T-helper 1 cell treated with Interleukin-12 subunit alpha and Interleukin-12 subunit beta and Interleukin-4 antibody, amounts not matched to agents 30 ng/mL and 1 ng/mL, for 36 hours (primary cell): ENCODE measurements at regions not wholly inside any gene's neighbourhood (a gene's known extent, or its start where the extent isn't known, plus 50 kb on each side); places are given as distances from the start of the nearest gene placed in this dataset.
"Not testable (repeated sequence)": the region's sequence is repeated elsewhere in the genome, so short reads cannot be mapped to it uniquely, and the experiment has no call there.

Experiments
- intact Hi-C: fragments of 100-400 bp; cut with micrococcal nuclease; formaldehyde crosslinking; loops from one replicate; pipeline ENCODE4 v1.15.1; 2024

DNA sequence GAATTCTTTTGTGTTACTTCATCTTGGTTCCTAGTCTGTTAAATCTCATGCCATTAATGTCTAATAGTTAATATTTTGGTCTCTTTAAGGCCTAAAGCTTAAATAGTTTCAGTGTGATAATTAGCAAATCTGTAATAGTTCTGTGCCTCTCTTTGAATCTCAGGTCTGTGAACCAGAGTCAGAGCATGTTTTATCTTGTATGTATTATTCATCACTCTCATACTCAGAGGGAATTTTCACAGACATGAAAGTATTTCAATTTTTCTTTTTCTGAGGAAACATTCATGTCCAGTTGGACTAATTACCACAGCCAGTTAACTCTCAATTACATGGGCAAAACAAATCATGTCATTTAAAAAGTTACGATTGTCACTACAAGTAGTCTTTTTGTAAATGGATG is 931.9 kb upstream of the SLC39A10 start:
- intact Hi-C loops, result no loop called here

- intact Hi-C loops, result no loop called here
These were observed 933.6 kb upstream of the SLC39A10 start for GRCh38 chr2:194723446-194723845.

GRCh38 chr2:194721227-194721626 is 935.8 kb upstream of the SLC39A10 start:
- intact Hi-C loops, result no loop called here

DNA sequence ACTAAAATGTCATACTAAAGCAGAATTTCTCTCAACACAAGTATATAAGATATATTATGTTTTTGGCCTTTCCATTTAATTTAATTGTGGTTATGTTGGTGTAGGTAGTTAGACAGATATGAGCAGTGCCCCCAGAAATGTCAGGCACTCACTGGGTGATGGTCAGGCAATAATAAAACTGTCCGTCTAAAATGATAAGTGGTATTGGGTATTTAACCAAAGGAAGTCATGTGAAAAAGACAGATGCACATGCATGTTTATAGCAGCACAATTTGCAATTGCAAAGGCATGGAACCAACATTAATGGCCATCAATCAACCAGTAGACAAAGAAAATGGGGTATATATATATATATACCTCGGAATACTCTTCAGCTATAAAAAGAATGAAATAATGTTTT is 936.6 kb upstream of the SLC39A10 start:
- intact Hi-C loops, result no loop called here

GRCh38 chr2:194718881-194719280 is 938.1 kb upstream of the SLC39A10 start:
- intact Hi-C loops, result no loop called here

GRCh38 chr2:194714541-194714940 is 942.5 kb upstream of the SLC39A10 start:
- intact Hi-C loops, result no loop called here

GRCh38 chr2:194709840-194710239 is 947.2 kb upstream of the SLC39A10 start:
- intact Hi-C loops, result no loop called here

GRCh38 chr2:194706179-194706578 is 950.8 kb upstream of the SLC39A10 start:
- intact Hi-C loops, result no loop called here

GRCh38 chr2:194705398-194705797 is 951.6 kb upstream of the SLC39A10 start:
- intact Hi-C loops, result no loop called here

- intact Hi-C loops, result no loop called here
These were observed 956.3 kb upstream of the SLC39A10 start for GRCh38 chr2:194700726-194701125.

GRCh38 chr2:194700116-194700515 is 956.9 kb upstream of the SLC39A10 start:
- intact Hi-C loops, result no loop called here

DNA sequence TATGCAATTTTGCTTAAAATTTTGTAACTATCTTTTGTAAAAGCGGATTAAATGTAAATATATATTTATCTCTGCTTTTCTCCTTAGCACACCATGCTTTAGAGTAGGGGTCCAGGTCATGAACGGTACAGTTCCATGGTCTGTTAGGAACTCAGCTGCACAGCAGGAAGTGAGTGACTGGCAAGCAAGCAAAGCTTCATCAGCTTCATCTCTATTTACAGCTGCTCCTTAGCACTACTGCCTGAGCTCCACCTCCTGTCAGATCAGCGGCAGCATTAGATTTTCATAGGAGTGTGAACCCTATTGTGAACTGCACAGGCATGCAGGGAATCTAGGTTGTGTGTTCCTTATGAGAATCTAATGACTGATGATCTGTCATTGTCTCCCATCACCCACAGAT is 959.0 kb upstream of the SLC39A10 start:
- intact Hi-C loops, result no loop called here

GRCh38 chr2:194697439-194697838 is 959.6 kb upstream of the SLC39A10 start:
- intact Hi-C loops, result no loop called here

GRCh38 chr2:194696690-194697089 is 960.3 kb upstream of the SLC39A10 start:
- intact Hi-C loops, result no loop called here

DNA sequence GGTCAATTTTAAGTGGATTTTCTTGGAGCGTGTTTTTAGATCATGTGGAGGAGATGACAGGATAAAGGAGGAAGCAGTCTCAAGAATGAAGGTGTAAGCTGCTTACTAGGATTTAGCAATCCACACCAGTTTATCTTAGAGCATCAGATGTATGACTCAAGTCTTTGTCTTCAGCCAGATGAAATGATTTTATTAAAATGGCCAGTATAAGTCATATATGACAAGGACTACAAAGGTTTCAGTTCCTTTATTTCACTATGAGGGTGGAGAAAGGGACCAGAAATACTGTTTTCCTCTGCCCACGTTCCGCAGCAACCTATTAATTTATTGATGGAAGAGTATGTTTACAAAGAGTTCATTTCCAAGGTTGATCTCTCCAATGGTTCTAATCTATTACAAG is 970.5 kb upstream of the SLC39A10 start:
- intact Hi-C loops, result no loop called here

GRCh38 chr2:194674043-194674442 is 983.0 kb upstream of the SLC39A10 start:
- intact Hi-C loops, result no loop called here

DNA sequence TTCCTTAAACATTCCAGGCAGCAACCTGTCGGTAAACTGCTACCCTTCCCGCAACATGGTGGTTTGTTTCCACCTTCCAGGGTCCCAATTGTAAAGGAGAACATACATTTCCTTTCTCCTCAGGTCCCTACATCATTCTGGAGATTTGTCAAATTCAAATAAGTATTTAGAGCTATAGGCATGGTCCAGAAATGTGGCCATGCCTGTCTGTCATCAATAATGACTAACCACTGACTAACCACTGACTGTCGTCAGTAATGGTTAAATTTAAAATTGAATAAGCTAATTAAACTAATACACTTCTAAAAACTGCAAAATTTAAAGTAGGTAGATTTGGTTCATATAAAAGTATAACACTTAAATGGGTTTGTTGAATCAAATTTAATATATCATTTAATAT is 984.0 kb upstream of the SLC39A10 start:
- intact Hi-C loops, result no loop called here

GRCh38 chr2:194661431-194661830 is 995.6 kb upstream of the SLC39A10 start:
- intact Hi-C loops, result no loop called here

GRCh38 chr2:194639057-194639456 is 1018.0 kb upstream of the SLC39A10 start:
- intact Hi-C loops, result not testable (repeated sequence)

GRCh38 chr2:194621945-194622344 is 1035.1 kb upstream of the SLC39A10 start:
- intact Hi-C loops, result no loop called here

DNA sequence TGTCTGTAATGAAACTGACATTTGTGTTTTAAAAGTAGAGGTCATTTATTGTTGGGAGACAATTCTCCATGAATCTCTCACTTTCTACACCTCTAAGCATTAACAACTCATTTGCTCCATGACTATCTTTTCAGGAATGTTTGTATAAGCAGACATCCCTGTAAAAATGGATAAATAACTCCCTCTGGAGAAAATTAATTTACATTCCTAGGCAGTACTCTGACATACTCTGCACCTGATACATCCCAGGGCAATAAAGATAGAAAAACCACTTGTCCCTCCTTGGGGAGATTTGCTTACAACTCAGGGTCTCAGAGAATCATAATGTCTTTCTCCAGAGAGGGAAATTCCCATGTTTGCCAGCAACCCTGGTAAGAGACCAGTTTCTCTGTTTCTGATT is 1037.7 kb upstream of the SLC39A10 start:
- intact Hi-C loops, result no loop called here

- intact Hi-C loops, result no loop called here
These were observed 1038.6 kb upstream of the SLC39A10 start for GRCh38 chr2:194618432-194618831.

DNA sequence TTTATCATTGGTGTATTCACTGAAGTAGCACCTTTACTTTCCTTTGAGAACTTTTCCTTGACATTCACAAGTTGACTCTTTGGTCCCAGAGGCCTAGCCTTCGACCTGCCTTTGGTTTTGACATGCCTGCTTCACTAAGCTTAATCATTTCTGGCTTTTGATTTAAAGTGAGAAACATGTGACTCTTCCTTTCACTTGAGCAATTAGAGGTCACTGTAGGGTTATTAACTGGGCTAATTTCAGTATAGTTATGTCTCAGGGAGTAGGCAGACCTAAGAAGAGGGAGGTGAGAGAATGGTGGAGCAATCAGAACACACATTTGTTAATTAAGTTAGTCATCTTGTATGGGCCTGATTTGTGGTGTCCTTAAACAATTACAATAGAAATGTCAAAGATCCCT is 1040.7 kb upstream of the SLC39A10 start:
- intact Hi-C loops, result no loop called here

- intact Hi-C loops, result no loop called here
These were observed 1046.7 kb upstream of the SLC39A10 start for GRCh38 chr2:194610297-194610696.
